Endothelial cell of umbilical vein (primary cell): ENCODE measurements at regions not wholly inside any gene's neighbourhood (a gene's known extent, or its start where the extent isn't known, plus 50 kb on each side); places are given as distances from the start of the nearest gene placed in this dataset.

Source experiments
- BruUV-seq: library from RNA; stranded (reverse); fragments of 400-500 nt; replicated peaks from 2 replicates; lab custom pipeline; 2021; lab: Mats Ljungman, UMichigan
- CTCF ChIA-PET: fragments of 300-600, 350-600 bp; sonication (Branson Sonifier 250); formaldehyde crosslinking; loops from one replicate; lab custom pipeline; 2021; ENCODE audit warnings: antibody characterized with exemption, inconsistent platforms; lab: Charles Lee
- POLR2A ChIA-PET: fragments of 300-600, 350-600 bp; sonication (Branson Sonifier 250); formaldehyde crosslinking; loops from one replicate; lab custom pipeline; 2021; ENCODE audit warnings: antibody characterized with exemption, inconsistent platforms; lab: Charles Lee
- DNase-seq: peaks from one replicate; pipeline ENCODE4 v3.0.0-alpha.2; 2011; ENCODE audit warnings: low read depth, low spot score
- FAIRE-seq: peaks from 2 replicates; lab custom pipeline; 2011; peaks lifted over from hg19 to GRCh38; lab: Jason Lieb, UNC
- H2AFZ ChIP-seq: 2 replicates; pipeline ENCODE4 v1.6.0; 2012; ENCODE audit warnings: low read depth, low read length, control low read depth, inconsistent platforms
- H3K27ac ChIP-seq: 2 replicates; pipeline ENCODE4 v1.5.1; 2011; ENCODE audit warnings: low read depth, mild to moderate bottlenecking, control low read depth, low read length, moderate library complexity; ENCODE audit not compliant: insufficient read depth
- H3K27me3 ChIP-seq, 2 experiments: 2 replicates each; pipeline versions ENCODE4 v1.6.0 to v1.6.1; 2011; ENCODE audit warnings: low read length in 2 of 2, mixed read lengths in 1 of 2; ENCODE audit not compliant: control insufficient read depth in 2 of 2, insufficient read depth in 2 of 2
- H3K36me3 ChIP-seq, 2 experiments: 2 replicates in 1 of 2; 3 replicates in 1 of 2; pipeline ENCODE4 v1.5.1; 2011; ENCODE audit warnings: low read length in 2 of 2, mild to moderate bottlenecking in 1 of 2, moderate library complexity in 1 of 2; ENCODE audit not compliant: control insufficient read depth in 2 of 2, insufficient read depth in 2 of 2; ENCODE audit errors: extremely low read depth in 1 of 2
- H3K4me1 ChIP-seq: 3 replicates; pipeline ENCODE4 v1.5.1; 2011; ENCODE audit warnings: mild to moderate bottlenecking, low read length; ENCODE audit not compliant: control insufficient read depth, insufficient read depth; ENCODE audit errors: extremely low read depth
- H3K4me2 ChIP-seq: 2 replicates; pipeline ENCODE4 v1.6.1; 2011; ENCODE audit warnings: low read length, control low read depth, mixed read lengths; ENCODE audit not compliant: insufficient read depth
- H3K4me3 ChIP-seq, 3 experiments: fragments of 200-600 bp in 1 of 3; sonication (generic), shearing (Covaris generic) in 1 of 3; replicated peaks in 1 of 3; 2 replicates each; pipeline ENCODE4 v1.5.1; 2011 to 2016; ENCODE audit warnings: control low read depth in 3 of 3, low read length in 3 of 3, mild to moderate bottlenecking in 2 of 3, inconsistent platforms in 1 of 3, low read depth in 1 of 3, moderate library complexity in 1 of 3; ENCODE audit not compliant: insufficient read depth in 1 of 3
- H3K79me2 ChIP-seq: 2 replicates; pipeline ENCODE4 v1.6.0; 2012; ENCODE audit warnings: low read length, inconsistent platforms; ENCODE audit not compliant: control insufficient read depth, insufficient read depth
- H3K9ac ChIP-seq: replicated peaks from 2 replicates; pipeline ENCODE3; 2011; ENCODE audit warnings: low read length, control low read depth; ENCODE audit not compliant: insufficient read depth; ENCODE audit errors: extremely low read depth
- H3K9me1 ChIP-seq: replicated peaks from 3 replicates; pipeline ENCODE4 v1.6.0; 2011; ENCODE audit warnings: mild to moderate bottlenecking, low read length; ENCODE audit not compliant: control insufficient read depth, insufficient read depth; ENCODE audit errors: extremely low read depth
- H3K9me3 ChIP-seq: replicated peaks from 2 replicates; pipeline ENCODE4 v1.5.1; 2012; ENCODE audit warnings: low read length, inconsistent platforms; ENCODE audit not compliant: control insufficient read depth, insufficient read depth
- H4K20me1 ChIP-seq: replicated peaks from 2 replicates; pipeline ENCODE3; 2011; ENCODE audit warnings: mild to moderate bottlenecking, low read length; ENCODE audit not compliant: control insufficient read depth, insufficient read depth; ENCODE audit errors: extremely low read depth
- EZH2 ChIP-seq: IDR thresholded peaks from 2 replicates; pipeline ENCODE4 v1.6.1; 2012; ENCODE audit warnings: borderline replicate concordance, low read depth, mild to moderate bottlenecking, moderate library complexity, low read length, inconsistent platforms; ENCODE audit not compliant: severe bottlenecking
- FOS ChIP-seq: IDR thresholded peaks from 2 replicates; pipeline ENCODE4 v1.6.1; 2011; ENCODE audit warnings: mild to moderate bottlenecking, low read length, moderate library complexity, borderline replicate concordance; ENCODE audit not compliant: insufficient read depth
- GATA2 ChIP-seq: IDR thresholded peaks from 2 replicates; pipeline ENCODE4 v1.7.0; 2011; ENCODE audit warnings: low read depth, mild to moderate bottlenecking, moderate library complexity, mixed read lengths, low read length; ENCODE audit not compliant: insufficient read length, insufficient read depth
- JUN ChIP-seq: IDR thresholded peaks from 2 replicates; pipeline ENCODE4 v1.6.1; 2011; ENCODE audit warnings: borderline replicate concordance, low read depth; ENCODE audit not compliant: insufficient read length, insufficient read depth
- MYC ChIP-seq: IDR thresholded peaks from one replicate; pipeline ENCODE4 v1.6.1; 2011; ENCODE audit warnings: mild to moderate bottlenecking, low read depth, low read length
- POLR2A ChIP-seq: IDR thresholded peaks from 2 replicates; pipeline ENCODE4 v1.6.1; 2012; ENCODE audit warnings: low read depth, mild to moderate bottlenecking, control low read depth, low read length
- POLR2AphosphoS5 ChIP-seq: IDR thresholded peaks from 2 replicates; pipeline ENCODE4 v1.6.1; 2012; ENCODE audit warnings: low read depth, mild to moderate bottlenecking, control low read depth, low read length, moderate library complexity; ENCODE audit not compliant: insufficient read depth
- dilution Hi-C: fragments of 300-500 bp; cut with MboI; formaldehyde crosslinking; loops from one replicate; pipeline ENCODE4 v1.15.0; 2019; ENCODE audit warnings: low sequenced_read_pairs; ENCODE audit not compliant: extremely low pct_ligation_motif_present
- intact Hi-C: fragments of 100-400 bp; cut with micrococcal nuclease; formaldehyde crosslinking; loops from one replicate; pipeline ENCODE4 v1.10.0; 2022
- TF ChIP-seq, protein P1 (sequence below): IDR thresholded peaks from 2 replicates; pipeline ENCODE4 v1.6.1; 2011; ENCODE audit not compliant: insufficient read depth, insufficient read length
- TF ChIP-seq, protein P2 (sequence below), 2 donors: IDR thresholded peaks; 1 replicate in 1 of 2; 2 replicates in 1 of 2; pipeline ENCODE4 v1.5.1; 2011; ENCODE audit warnings: low read length in 2 of 2, mild to moderate bottlenecking in 2 of 2, moderate library complexity in 2 of 2, control low read depth in 1 of 2, inconsistent platforms in 1 of 2, low read depth in 1 of 2; ENCODE audit not compliant: insufficient read depth in 1 of 2; ENCODE audit errors: extremely low read depth in 1 of 2

DNA sequence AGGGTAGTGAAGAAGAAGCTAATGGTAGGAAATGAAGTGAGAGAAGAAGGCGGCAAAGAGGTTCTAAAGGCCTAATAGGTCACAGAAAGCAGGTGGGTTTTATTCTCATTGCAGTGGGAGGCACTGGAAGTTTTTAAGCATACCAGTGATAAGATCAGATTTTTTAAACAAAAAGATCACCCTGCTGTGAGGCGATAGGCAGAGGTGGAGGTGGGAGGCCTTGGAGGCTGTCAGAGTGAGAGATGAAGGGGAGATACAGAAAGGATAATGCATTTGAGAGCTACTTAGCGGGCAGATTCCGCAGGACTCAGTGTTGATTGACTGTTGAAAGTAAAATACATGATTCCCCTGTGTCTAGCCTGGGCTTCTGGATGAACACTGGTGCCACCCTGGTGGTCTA lies 116.7 kb upstream of the FRY start:
- no TSS peak for BruUV-seq
- Histone ChIP-seq H3K27me3 (no peaks in the 10 kb centered on the region), H3K36me3 (no peaks in the 10 kb centered on the region), H3K4me3 (no peak overlapping the region), H3K9me3 (no peaks in the 10 kb centered on the region), H3K4me2 (no peak overlapping the region), H3K79me2 (no peaks in the 10 kb centered on the region), H3K4me1 (no peaks in the 10 kb centered on the region), H2AFZ (no peak overlapping the region), H3K9ac (no peak overlapping the region), H4K20me1 (no peaks in the 10 kb centered on the region), H3K9me1 (no peaks in the 10 kb centered on the region), H3K27ac (no peak overlapping the region)
- dilution Hi-C loops = no loop called here
- DNase-seq (no peak), FAIRE-seq (no peak)
- intact Hi-C loops = loop anchor here (5.0 to 10.0 kb wide), 3 partner anchors 107 to 750 kb away; no protein-coding TSS in a partner anchor
- ChIA-PET POLR2A (no interaction called here), CTCF (interaction anchor here (0.6 to 3.3 kb wide), 3 partner anchors 14 to 666 kb away, joined by 3 to 21 read pairs (median 3); no protein-coding TSS in a partner anchor)
- TF ChIP-seq MYC (no peak), POLR2A (no peak), JUN (no peak), FOS (no peak), EZH2 (no peak), POLR2AphosphoS5 (no peak), GATA2 (no peak)
- TF ChIP-seq, protein P1, sequence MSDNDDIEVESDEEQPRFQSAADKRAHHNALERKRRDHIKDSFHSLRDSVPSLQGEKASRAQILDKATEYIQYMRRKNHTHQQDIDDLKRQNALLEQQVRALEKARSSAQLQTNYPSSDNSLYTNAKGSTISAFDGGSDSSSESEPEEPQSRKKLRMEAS = no peak
- TF ChIP-seq, protein P2, sequence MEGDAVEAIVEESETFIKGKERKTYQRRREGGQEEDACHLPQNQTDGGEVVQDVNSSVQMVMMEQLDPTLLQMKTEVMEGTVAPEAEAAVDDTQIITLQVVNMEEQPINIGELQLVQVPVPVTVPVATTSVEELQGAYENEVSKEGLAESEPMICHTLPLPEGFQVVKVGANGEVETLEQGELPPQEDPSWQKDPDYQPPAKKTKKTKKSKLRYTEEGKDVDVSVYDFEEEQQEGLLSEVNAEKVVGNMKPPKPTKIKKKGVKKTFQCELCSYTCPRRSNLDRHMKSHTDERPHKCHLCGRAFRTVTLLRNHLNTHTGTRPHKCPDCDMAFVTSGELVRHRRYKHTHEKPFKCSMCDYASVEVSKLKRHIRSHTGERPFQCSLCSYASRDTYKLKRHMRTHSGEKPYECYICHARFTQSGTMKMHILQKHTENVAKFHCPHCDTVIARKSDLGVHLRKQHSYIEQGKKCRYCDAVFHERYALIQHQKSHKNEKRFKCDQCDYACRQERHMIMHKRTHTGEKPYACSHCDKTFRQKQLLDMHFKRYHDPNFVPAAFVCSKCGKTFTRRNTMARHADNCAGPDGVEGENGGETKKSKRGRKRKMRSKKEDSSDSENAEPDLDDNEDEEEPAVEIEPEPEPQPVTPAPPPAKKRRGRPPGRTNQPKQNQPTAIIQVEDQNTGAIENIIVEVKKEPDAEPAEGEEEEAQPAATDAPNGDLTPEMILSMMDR (IDR thresholded peaks at IDR 0.05; ENCODE audit: extremely low read depth in 1 of 2, insufficient read depth in 1 of 2, low read depth in 1 of 2, low read length in 2 of 2) = no peak
